MCF 10A (cell line): ENCODE measurements at regions not wholly inside any gene's neighbourhood (a gene's known extent, or its start where the extent isn't known, plus 50 kb on each side); places are given as distances from the start of the nearest gene placed in this dataset.

ENCODE experiments used
- BruUV-seq: library from RNA; stranded (reverse); fragments of 400-500 nt; replicated peaks from 2 replicates; lab custom pipeline; 2021; lab: Mats Ljungman, UMichigan
- CTCF ChIA-PET: fragments of 300-600 bp; sonication (Branson Sonifier 250); formaldehyde crosslinking; extraction: SDS; loops from one replicate; lab custom pipeline; 2021; ENCODE audit warnings: antibody characterized with exemption, inconsistent platforms; lab: Yijun Ruan, JAX
- POLR2A ChIA-PET: fragments of 300-600, 350-650 bp; sonication (Branson Sonifier 250); formaldehyde crosslinking; extraction: SDS; loops from one replicate; lab custom pipeline; 2020; ENCODE audit warnings: antibody characterized with exemption, inconsistent platforms; lab: Yijun Ruan, JAX
- DNase-seq: peaks from one replicate; pipeline ENCODE4 v3.0.0-alpha.2; 2018; ENCODE audit not compliant: unreplicated experiment
- H3K27ac Mint-ChIP-seq: one replicate; pipeline ENCODE4 v1.8.0; 2022; ENCODE audit warnings: mild to moderate bottlenecking, low read depth, mixed read lengths; ENCODE audit not compliant: unreplicated experiment
- H3K27me3 Mint-ChIP-seq: one replicate; pipeline ENCODE4 v1.8.0; 2022; ENCODE audit warnings: mixed read lengths; ENCODE audit not compliant: insufficient read depth, unreplicated experiment
- H3K36me3 Mint-ChIP-seq: one replicate; pipeline ENCODE4 v1.8.0; 2022; ENCODE audit warnings: mild to moderate bottlenecking, moderate library complexity, mixed read lengths; ENCODE audit not compliant: insufficient read depth, unreplicated experiment
- H3K4me1 Mint-ChIP-seq: one replicate; pipeline ENCODE4 v1.8.0; 2022; ENCODE audit warnings: mixed read lengths; ENCODE audit not compliant: insufficient read depth, unreplicated experiment
- H3K4me3 Mint-ChIP-seq: one replicate; pipeline ENCODE4 v1.8.0; 2022; ENCODE audit warnings: mild to moderate bottlenecking, moderate library complexity, mixed read lengths; ENCODE audit not compliant: unreplicated experiment
- H3K9me3 Mint-ChIP-seq: one replicate; pipeline ENCODE4 v1.8.0; 2022; ENCODE audit warnings: mixed read lengths; ENCODE audit not compliant: unreplicated experiment
- CTCF ChIP-seq: fragments of 200-600 bp; IDR thresholded peaks from one replicate; pipeline ENCODE4 v1.8.0; 2022; ENCODE audit warnings: antibody characterized with exemption, mild to moderate bottlenecking; ENCODE audit not compliant: unreplicated experiment
- intact Hi-C: fragments of 100-400 bp; cut with micrococcal nuclease; formaldehyde crosslinking; loops from 2 replicates; pipeline ENCODE4 v1.14.1; 2022

DNA sequence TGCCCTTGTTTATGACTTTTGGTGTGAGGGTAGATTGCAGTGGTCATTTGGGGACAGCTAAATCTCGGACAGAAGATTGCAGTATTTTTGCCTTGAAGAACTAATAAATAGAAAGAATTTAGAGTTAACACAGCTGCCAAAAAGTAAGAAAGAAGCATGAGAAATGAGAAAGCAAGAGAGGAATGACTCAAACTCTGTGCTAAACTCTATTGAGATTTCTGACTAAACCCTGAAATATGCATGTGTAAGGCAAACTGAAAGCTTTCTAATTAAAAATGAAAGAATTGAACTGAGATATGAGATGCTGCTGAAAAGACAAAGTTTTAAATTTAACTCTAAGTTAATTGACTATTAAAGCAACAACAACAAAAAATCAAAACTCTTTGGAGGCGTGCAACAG lies 791.3 kb downstream of the RAB28 start:
- peak overlapping the region; percentile 57 for H3K27ac Mint-ChIP-seq
- no peaks in the 10 kb centered on the region for H3K9me3 Mint-ChIP-seq
- no peaks in the 10 kb centered on the region for H3K27me3 Mint-ChIP-seq
- CTCF ChIA-PET = no interaction called here
- DNase-seq = peak; percentile 6
- no peak overlapping the region for H3K4me3 Mint-ChIP-seq
- H3K4me1 Mint-ChIP-seq = peaks cover 8% of the 10 kb centered on the region
- BruUV-seq = no TSS peak
- POLR2A ChIA-PET = interaction anchor here (0.7 to 1.0 kb wide), 2 partner anchors 10 to 33 kb away, joined by 3 read pairs; no protein-coding TSS in a partner anchor
- no peak for TF ChIP-seq CTCF
- intact Hi-C loops = no loop called here
- H3K36me3 Mint-ChIP-seq = no peaks in the 10 kb centered on the region

DNA sequence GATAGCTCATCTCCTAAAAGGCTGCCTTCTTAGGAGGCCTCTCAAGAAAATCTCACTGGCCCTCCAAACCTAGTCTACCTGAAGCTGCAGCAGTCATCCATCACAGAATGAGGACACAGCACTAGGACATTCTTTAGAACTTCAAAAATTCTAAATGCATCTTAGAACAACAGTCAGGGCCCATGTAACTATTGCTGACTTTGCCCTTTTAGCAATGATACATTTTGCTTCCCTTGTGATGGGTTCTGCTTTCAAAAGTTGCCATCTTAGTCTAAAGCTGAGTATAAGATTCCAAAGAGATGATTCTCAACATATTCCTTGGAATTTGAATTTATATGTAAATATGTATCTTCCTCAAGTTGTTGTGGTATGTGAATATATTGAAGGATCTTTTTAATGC lies 793.0 kb downstream of the RAB28 start:
- ChIA-PET CTCF (interaction anchor here (0.6 to 1.4 kb wide), 3 partner anchors 11 to 60 kb away, joined by 3 to 4 read pairs (median 3); no protein-coding TSS in a partner anchor), POLR2A (no interaction called here)
- H3K4me1 Mint-ChIP-seq = peaks cover 8% of the 10 kb centered on the region
- no peaks in the 10 kb centered on the region for H3K9me3 Mint-ChIP-seq
- BruUV-seq = no TSS peak
- no peak for DNase-seq
- H3K36me3 Mint-ChIP-seq = no peaks in the 10 kb centered on the region
- no peak overlapping the region for H3K27ac Mint-ChIP-seq
- TF ChIP-seq CTCF = no peak
- intact Hi-C loops = no loop called here
- no peaks in the 10 kb centered on the region for H3K27me3 Mint-ChIP-seq
- no peak overlapping the region for H3K4me3 Mint-ChIP-seq

- no peaks in the 10 kb centered on the region for H3K9me3 Mint-ChIP-seq
- peaks cover 8% of the 10 kb centered on the region for H3K4me1 Mint-ChIP-seq
- ChIA-PET CTCF (interaction anchor here (0.6 to 1.1 kb wide), 4 partner anchors 11 to 35 kb away, joined by 3 to 5 read pairs (median 3); no protein-coding TSS in a partner anchor), POLR2A (interaction anchor here (0.6 kb wide), 1 partner anchor 1160 kb away, joined by 4 read pairs; no protein-coding TSS in a partner anchor)
- no TSS peak for BruUV-seq
- peak; percentile 8 for DNase-seq
- no peak overlapping the region for H3K4me3 Mint-ChIP-seq
- H3K36me3 Mint-ChIP-seq = no peaks in the 10 kb centered on the region
- H3K27me3 Mint-ChIP-seq = no peaks in the 10 kb centered on the region
- intact Hi-C loops = no loop called here
- H3K27ac Mint-ChIP-seq = no peak overlapping the region
- TF ChIP-seq CTCF = no peak
Measured at GRCh38 chr4:12689457-12689856, 794.7 kb downstream of the RAB28 start.

- TF ChIP-seq CTCF = peak; percentile 24
- CTCF ChIA-PET = interaction anchor here (0.7 to 2.3 kb wide), 9 partner anchors 10 to 914 kb away, joined by 3 to 29 read pairs (median 4); no protein-coding TSS in a partner anchor
- no peaks in the 10 kb centered on the region for H3K27me3 Mint-ChIP-seq
- H3K27ac Mint-ChIP-seq = no peak overlapping the region
- peak; percentile 17 for DNase-seq
- POLR2A ChIA-PET = no interaction called here
- peaks cover 10% of the 10 kb centered on the region for H3K4me1 Mint-ChIP-seq
- no TSS peak for BruUV-seq
- no peak overlapping the region for H3K4me3 Mint-ChIP-seq
- H3K9me3 Mint-ChIP-seq = no peaks in the 10 kb centered on the region
- no peaks in the 10 kb centered on the region for H3K36me3 Mint-ChIP-seq
- intact Hi-C loops = loop anchor here (1.0 kb wide), 1 partner anchor 45 kb away; no protein-coding TSS in a partner anchor
Measured at GRCh38 chr4:12679217-12679616, 804.9 kb downstream of the RAB28 start.
